ENCODE measurements at regions not wholly inside any gene's neighbourhood (a gene's known extent, or its start where the extent isn't known, plus 50 kb on each side); places are given as distances from the start of the nearest gene placed in this dataset.

GRCh38 chr13:78443839-78444238 is 159.5 kb downstream of the POU4F1 start:
- WGBS (ENCODE audit: extremely low coverage, insufficient coverage, insufficient read length), result no CpG with 5 or more reads among the region's 4 CpGs
- H3K4me2 ChIP-seq (ENCODE audit: low read length), result no peak overlapping the region

GRCh38 chr13:78437781-78438180 is 165.6 kb downstream of the POU4F1 start:
- H3K79me2 ChIP-seq (ENCODE audit: control insufficient read depth, insufficient read depth, low read length, poor library complexity), result no peaks in the 10 kb centered on the region
- peaks cover 0 to 2% of the 10 kb centered on the region in 2 experiments for H3K4me1 ChIP-seq (ENCODE audit: control insufficient read depth in 1 of 2, insufficient read depth in 2 of 2, low read length in 2 of 2)
- no peak overlapping the region for H2BK120ac ChIP-seq (ENCODE audit: insufficient read depth, low read length, poor library complexity)
- H3K18ac ChIP-seq (ENCODE audit: low read length), result no peak overlapping the region
- WGBS (ENCODE audit: extremely low coverage, insufficient coverage, insufficient read length), result no CpG with 5 or more reads among the region's 4 CpGs
- no peak overlapping the region for H3K4me3 ChIP-seq (ENCODE audit: low read depth, low read length)
- no peak overlapping the region for H3K27ac ChIP-seq (ENCODE audit: low read depth, low read length)
- H3K4me2 ChIP-seq (ENCODE audit: low read length), result no peak overlapping the region
- no peaks in the 10 kb centered on the region for H3K36me3 ChIP-seq (ENCODE audit: control insufficient read depth in 1 of 2, insufficient read depth in 2 of 2, low read length in 2 of 2)
- H3K79me1 ChIP-seq (ENCODE audit: low read length), result no peaks in the 10 kb centered on the region
- no peak overlapping the region for H4K8ac ChIP-seq (ENCODE audit: low read depth, low read length)
- no peak overlapping the region for H4K12ac ChIP-seq (ENCODE audit: low read depth, low read length)
- no peak overlapping the region for H2BK12ac ChIP-seq (ENCODE audit: low read length)
- no peak overlapping the region for H2BK5ac ChIP-seq (ENCODE audit: low read depth, low read length, poor library complexity)
- no peaks in the 10 kb centered on the region for H3K27me3 ChIP-seq (ENCODE audit: insufficient read depth, low read length)
- no peak overlapping the region for H3K23ac ChIP-seq (ENCODE audit: low read length)
- no peak overlapping the region for H3K9ac ChIP-seq (ENCODE audit: low read length)
- no peak overlapping the region for H2AFZ ChIP-seq (ENCODE audit: insufficient read depth, low read length, poor library complexity)
- DNase-seq, result no peak
- no peaks in the 10 kb centered on the region for H3K9me3 ChIP-seq (ENCODE audit: insufficient read depth, low read depth, low read length)
- H3K14ac ChIP-seq (ENCODE audit: low read length), result no peak overlapping the region
- H4K91ac ChIP-seq (ENCODE audit: low read depth, low read length), result no peak overlapping the region
- H2AK5ac ChIP-seq (ENCODE audit: low read length), result no peak overlapping the region
- H3K4ac ChIP-seq (ENCODE audit: low read depth, low read length), result no peak overlapping the region

More at GRCh38 chr13:78443839-78444238, 159.5 kb downstream of the POU4F1 start:
- Histone ChIP-seq H3K23ac (ENCODE audit: low read length) (no peak overlapping the region), H3K14ac (ENCODE audit: low read length) (no peak overlapping the region), H2AFZ (ENCODE audit: insufficient read depth, low read length, poor library complexity) (no peak overlapping the region), H3K27me3 (ENCODE audit: insufficient read depth, low read length) (no peaks in the 10 kb centered on the region), H3K27ac (ENCODE audit: low read depth, low read length) (no peak overlapping the region), H3K4ac (ENCODE audit: low read depth, low read length) (no peak overlapping the region), H3K9ac (ENCODE audit: low read length) (no peak overlapping the region), H2AK5ac (ENCODE audit: low read length) (no peak overlapping the region), H3K9me3 (ENCODE audit: insufficient read depth, low read depth, low read length) (no peaks in the 10 kb centered on the region), H3K18ac (ENCODE audit: low read length) (no peak overlapping the region), H3K79me1 (ENCODE audit: low read length) (no peaks in the 10 kb centered on the region), H2BK12ac (ENCODE audit: low read length) (no peak overlapping the region), H4K91ac (ENCODE audit: low read depth, low read length) (no peak overlapping the region), H3K36me3 (ENCODE audit: control insufficient read depth in 1 of 2, insufficient read depth in 2 of 2, low read length in 2 of 2) (no peaks in the 10 kb centered on the region), H4K8ac (ENCODE audit: low read depth, low read length) (no peak overlapping the region), H2BK120ac (ENCODE audit: insufficient read depth, low read length, poor library complexity) (no peak overlapping the region), H2BK5ac (ENCODE audit: low read depth, low read length, poor library complexity) (no peak overlapping the region), H4K12ac (ENCODE audit: low read depth, low read length) (no peak overlapping the region), H3K79me2 (ENCODE audit: control insufficient read depth, insufficient read depth, low read length, poor library complexity) (no peaks in the 10 kb centered on the region), H3K4me1 (ENCODE audit: control insufficient read depth in 1 of 2, insufficient read depth in 2 of 2, low read length in 2 of 2) (peaks cover 0 to 2% of the 10 kb centered on the region in 2 experiments), H3K4me3 (ENCODE audit: low read depth, low read length) (no peak overlapping the region)
- DNase-seq, result no peak

GRCh38 chr13:78436311-78436710 is 167.0 kb downstream of the POU4F1 start:
- Histone ChIP-seq H3K79me2 (ENCODE audit: control insufficient read depth, insufficient read depth, low read length, poor library complexity) (no peaks in the 10 kb centered on the region), H4K12ac (ENCODE audit: low read depth, low read length) (no peak overlapping the region), H3K4ac (ENCODE audit: low read depth, low read length) (no peak overlapping the region), H2AFZ (ENCODE audit: insufficient read depth, low read length, poor library complexity) (no peak overlapping the region), H3K4me3 (ENCODE audit: low read depth, low read length) (no peak overlapping the region), H3K4me1 (ENCODE audit: control insufficient read depth in 1 of 2, insufficient read depth in 2 of 2, low read length in 2 of 2) (no peaks in the 10 kb centered on the region), H2BK5ac (ENCODE audit: low read depth, low read length, poor library complexity) (no peak overlapping the region), H3K23ac (ENCODE audit: low read length) (no peak overlapping the region), H3K4me2 (ENCODE audit: low read length) (no peak overlapping the region), H3K9ac (ENCODE audit: low read length) (no peak overlapping the region), H4K8ac (ENCODE audit: low read depth, low read length) (no peak overlapping the region), H3K79me1 (ENCODE audit: low read length) (no peaks in the 10 kb centered on the region), H3K9me3 (ENCODE audit: insufficient read depth, low read depth, low read length) (no peaks in the 10 kb centered on the region), H3K27ac (ENCODE audit: low read depth, low read length) (no peak overlapping the region), H3K27me3 (ENCODE audit: insufficient read depth, low read length) (no peaks in the 10 kb centered on the region), H2BK120ac (ENCODE audit: insufficient read depth, low read length, poor library complexity) (no peak overlapping the region), H3K14ac (ENCODE audit: low read length) (no peak overlapping the region), H2BK12ac (ENCODE audit: low read length) (no peak overlapping the region), H4K91ac (ENCODE audit: low read depth, low read length) (no peak overlapping the region), H3K18ac (ENCODE audit: low read length) (no peak overlapping the region), H3K36me3 (ENCODE audit: control insufficient read depth in 1 of 2, insufficient read depth in 2 of 2, low read length in 2 of 2) (no peaks in the 10 kb centered on the region), H2AK5ac (ENCODE audit: low read length) (no peak overlapping the region)
- DNase-seq, result no peak
- WGBS (ENCODE audit: extremely low coverage, insufficient coverage, insufficient read length), result no CpG with 5 or more reads among the region's 3 CpGs

DNA sequence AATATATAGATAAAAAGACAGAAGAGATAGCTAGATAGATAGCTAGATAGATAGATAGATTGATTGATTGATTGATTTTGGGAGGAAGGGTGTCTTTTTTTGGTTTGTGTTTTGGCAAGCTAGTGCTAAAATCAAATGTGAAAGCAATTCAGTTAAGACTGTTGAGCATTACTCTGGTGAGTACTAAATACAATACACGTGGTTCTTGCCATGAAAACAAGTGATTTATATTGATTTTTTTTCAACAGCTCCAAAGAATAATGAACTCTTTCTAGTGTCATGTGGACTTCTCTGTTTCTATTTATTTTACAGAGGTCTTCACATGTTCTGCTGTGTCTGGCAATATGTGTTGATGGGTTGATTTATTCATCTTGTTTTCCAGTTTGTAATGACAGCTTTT is 172.0 kb downstream of the POU4F1 start:
- Histone ChIP-seq H3K23ac (ENCODE audit: low read length) (no peak overlapping the region), H3K79me2 (ENCODE audit: control insufficient read depth, insufficient read depth, low read length, poor library complexity) (no peaks in the 10 kb centered on the region), H3K14ac (ENCODE audit: low read length) (no peak overlapping the region), H4K8ac (ENCODE audit: low read depth, low read length) (no peak overlapping the region), H3K18ac (ENCODE audit: low read length) (no peak overlapping the region), H3K27ac (ENCODE audit: low read depth, low read length) (no peak overlapping the region), H3K9ac (ENCODE audit: low read length) (no peak overlapping the region), H3K4ac (ENCODE audit: low read depth, low read length) (no peak overlapping the region), H4K91ac (ENCODE audit: low read depth, low read length) (no peak overlapping the region), H3K27me3 (ENCODE audit: insufficient read depth, low read length) (no peaks in the 10 kb centered on the region), H2BK120ac (ENCODE audit: insufficient read depth, low read length, poor library complexity) (no peak overlapping the region), H3K4me1 (ENCODE audit: control insufficient read depth in 1 of 2, insufficient read depth in 2 of 2, low read length in 2 of 2) (peaks cover 4 to 5% of the 10 kb centered on the region in 2 experiments), H4K12ac (ENCODE audit: low read depth, low read length) (no peak overlapping the region), H2BK12ac (ENCODE audit: low read length) (no peak overlapping the region), H3K4me3 (ENCODE audit: low read depth, low read length) (no peak overlapping the region), H3K36me3 (ENCODE audit: control insufficient read depth in 1 of 2, insufficient read depth in 2 of 2, low read length in 2 of 2) (no peaks in the 10 kb centered on the region), H2BK5ac (ENCODE audit: low read depth, low read length, poor library complexity) (no peak overlapping the region), H3K9me3 (ENCODE audit: insufficient read depth, low read depth, low read length) (no peaks in the 10 kb centered on the region), H2AK5ac (ENCODE audit: low read length) (no peak overlapping the region), H2AFZ (ENCODE audit: insufficient read depth, low read length, poor library complexity) (no peak overlapping the region), H3K79me1 (ENCODE audit: low read length) (no peaks in the 10 kb centered on the region), H3K4me2 (ENCODE audit: low read length) (no peak overlapping the region)
- WGBS (ENCODE audit: extremely low coverage, insufficient coverage, insufficient read length), result no CpG with 5 or more reads among the region's 1 CpG
- DNase-seq, result no peak

Data from trophoblast cell (in vitro differentiated cells and primary cell).